ENCODE measurements at regions not wholly inside any gene's neighbourhood (a gene's known extent, or its start where the extent isn't known, plus 50 kb on each side); places are given as distances from the start of the nearest gene placed in this dataset.

DNA sequence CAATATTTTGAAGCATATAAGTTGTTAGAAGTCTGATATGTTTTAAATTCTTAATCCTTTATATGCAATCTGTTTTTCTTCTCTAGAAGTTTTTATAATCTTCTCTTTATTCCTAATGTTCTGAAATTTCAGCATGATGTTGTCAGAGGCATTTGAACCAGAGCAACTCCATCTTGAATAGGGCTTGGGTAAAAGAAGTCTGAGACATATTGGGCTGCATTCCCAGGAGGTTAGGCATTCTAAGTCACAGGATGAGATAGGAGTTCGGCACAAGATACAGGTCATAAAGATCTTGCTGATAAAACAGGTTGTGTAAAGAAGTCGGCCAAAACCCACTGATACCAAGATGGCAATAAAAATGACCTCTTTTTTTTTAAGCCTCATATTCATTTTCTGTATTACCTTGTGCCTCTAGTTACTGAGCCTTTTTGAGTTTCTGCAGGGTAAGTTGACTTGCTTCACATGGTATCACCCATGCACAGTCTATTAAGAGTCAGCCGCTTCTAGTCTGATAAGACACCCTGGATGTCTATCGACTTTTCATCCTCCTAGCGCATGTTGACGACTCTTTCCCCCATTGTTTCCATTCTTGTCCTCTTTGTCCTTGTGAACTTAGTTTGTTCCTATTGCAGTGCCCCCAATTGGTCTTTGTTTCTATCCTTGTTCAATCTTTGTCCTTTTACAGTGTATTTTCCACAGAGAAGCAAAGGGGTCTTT is 80.8 kb upstream of the RNU6-1 start:
- peaks cover 5% of the 10 kb centered on the region for H3K36me3 Mint-ChIP-seq (ENCODE audit: low read depth)
- H3K4me1 Mint-ChIP-seq, result peaks cover 7% of the 10 kb centered on the region

More for the DNA sequence above, 80.8 kb upstream of the RNU6-1 start:
- H3K9me3 Mint-ChIP-seq, result peaks cover 18% of the 10 kb centered on the region
- ATAC-seq (no peak), DNase-seq (ENCODE audit: low spot score) (no peak)
- Histone ChIP-seq H3F3A (replicated peaks; ENCODE audit: low read depth) (no peaks in the 10 kb centered on the region), H3K4me2 (no peak overlapping the region), H3K79me2 (replicated peaks; ENCODE audit: insufficient read depth) (no peaks in the 10 kb centered on the region), H3K9me2 (ENCODE audit: insufficient read depth) (0 out of 2 replicates have a peak, but pooled peaks cover 5% of the 10 kb centered on the region), H3K27me3 (ENCODE audit: insufficient read depth) (no peaks in the 10 kb centered on the region), H3K4me3 (no peak overlapping the region), H3K27ac (ENCODE audit: low read depth) (no peak overlapping the region), H3K36me3 (ENCODE audit: insufficient read depth) (peaks cover 3% of the 10 kb centered on the region; the same call in 1 of the 2 replicates), H2AFZ (no peak overlapping the region), H4K20me1 (replicated peaks; ENCODE audit: insufficient read depth) (no peaks in the 10 kb centered on the region), H3K4me1 (ENCODE audit: insufficient read depth) (peaks cover 13% of the 10 kb centered on the region)
- H3K4me3 Mint-ChIP-seq, result no peak overlapping the region
- no peak for TF ChIP-seq EZH2phosphoT487 (IDR thresholded peaks at IDR 0.05; ENCODE audit: unreplicated experiment)
- TF ChIP-seq, protein P1, sequence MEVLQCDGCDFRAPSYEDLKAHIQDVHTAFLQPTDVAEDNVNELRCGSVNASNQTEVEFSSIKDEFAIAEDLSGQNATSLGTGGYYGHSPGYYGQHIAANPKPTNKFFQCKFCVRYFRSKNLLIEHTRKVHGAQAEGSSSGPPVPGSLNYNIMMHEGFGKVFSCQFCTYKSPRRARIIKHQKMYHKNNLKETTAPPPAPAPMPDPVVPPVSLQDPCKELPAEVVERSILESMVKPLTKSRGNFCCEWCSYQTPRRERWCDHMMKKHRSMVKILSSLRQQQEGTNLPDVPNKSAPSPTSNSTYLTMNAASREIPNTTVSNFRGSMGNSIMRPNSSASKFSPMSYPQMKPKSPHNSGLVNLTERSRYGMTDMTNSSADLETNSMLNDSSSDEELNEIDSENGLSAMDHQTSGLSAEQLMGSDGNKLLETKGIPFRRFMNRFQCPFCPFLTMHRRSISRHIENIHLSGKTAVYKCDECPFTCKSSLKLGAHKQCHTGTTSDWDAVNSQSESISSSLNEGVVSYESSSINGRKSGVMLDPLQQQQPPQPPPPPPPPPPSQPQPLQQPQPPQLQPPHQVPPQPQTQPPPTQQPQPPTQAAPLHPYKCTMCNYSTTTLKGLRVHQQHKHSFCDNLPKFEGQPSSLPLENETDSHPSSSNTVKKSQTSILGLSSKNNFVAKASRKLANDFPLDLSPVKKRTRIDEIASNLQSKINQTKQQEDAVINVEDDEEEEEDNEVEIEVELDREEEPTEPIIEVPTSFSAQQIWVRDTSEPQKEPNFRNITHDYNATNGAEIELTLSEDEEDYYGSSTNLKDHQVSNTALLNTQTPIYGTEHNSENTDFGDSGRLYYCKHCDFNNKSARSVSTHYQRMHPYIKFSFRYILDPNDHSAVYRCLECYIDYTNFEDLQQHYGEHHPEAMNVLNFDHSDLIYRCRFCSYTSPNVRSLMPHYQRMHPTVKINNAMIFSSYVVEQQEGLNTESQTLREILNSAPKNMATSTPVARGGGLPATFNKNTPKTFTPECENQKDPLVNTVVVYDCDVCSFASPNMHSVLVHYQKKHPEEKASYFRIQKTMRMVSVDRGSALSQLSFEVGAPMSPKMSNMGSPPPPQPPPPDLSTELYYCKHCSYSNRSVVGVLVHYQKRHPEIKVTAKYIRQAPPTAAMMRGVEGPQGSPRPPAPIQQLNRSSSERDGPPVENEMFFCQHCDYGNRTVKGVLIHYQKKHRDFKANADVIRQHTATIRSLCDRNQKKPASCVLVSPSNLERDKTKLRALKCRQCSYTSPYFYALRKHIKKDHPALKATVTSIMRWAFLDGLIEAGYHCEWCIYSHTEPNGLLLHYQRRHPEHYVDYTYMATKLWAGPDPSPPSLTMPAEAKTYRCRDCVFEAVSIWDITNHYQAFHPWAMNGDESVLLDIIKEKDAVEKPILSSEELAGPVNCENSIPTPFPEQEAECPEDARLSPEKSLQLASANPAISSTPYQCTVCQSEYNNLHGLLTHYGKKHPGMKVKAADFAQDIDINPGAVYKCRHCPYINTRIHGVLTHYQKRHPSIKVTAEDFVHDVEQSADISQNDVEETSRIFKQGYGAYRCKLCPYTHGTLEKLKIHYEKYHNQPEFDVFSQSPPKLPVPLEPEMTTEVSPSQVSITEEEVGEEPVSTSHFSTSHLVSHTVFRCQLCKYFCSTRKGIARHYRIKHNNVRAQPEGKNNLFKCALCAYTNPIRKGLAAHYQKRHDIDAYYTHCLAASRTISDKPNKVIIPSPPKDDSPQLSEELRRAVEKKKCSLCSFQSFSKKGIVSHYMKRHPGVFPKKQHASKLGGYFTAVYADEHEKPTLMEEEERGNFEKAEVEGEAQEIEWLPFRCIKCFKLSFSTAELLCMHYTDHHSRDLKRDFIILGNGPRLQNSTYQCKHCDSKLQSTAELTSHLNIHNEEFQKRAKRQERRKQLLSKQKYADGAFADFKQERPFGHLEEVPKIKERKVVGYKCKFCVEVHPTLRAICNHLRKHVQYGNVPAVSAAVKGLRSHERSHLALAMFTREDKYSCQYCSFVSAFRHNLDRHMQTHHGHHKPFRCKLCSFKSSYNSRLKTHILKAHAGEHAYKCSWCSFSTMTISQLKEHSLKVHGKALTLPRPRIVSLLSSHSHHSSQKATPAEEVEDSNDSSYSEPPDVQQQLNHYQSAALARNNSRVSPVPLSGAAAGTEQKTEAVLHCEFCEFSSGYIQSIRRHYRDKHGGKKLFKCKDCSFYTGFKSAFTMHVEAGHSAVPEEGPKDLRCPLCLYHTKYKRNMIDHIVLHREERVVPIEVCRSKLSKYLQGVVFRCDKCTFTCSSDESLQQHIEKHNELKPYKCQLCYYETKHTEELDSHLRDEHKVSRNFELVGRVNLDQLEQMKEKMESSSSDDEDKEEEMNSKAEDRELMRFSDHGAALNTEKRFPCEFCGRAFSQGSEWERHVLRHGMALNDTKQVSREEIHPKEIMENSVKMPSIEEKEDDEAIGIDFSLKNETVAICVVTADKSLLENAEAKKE (CRISPR knock-in tag; IDR thresholded peaks at IDR 0.05), result no peak
- TF ChIP-seq EZH2 (IDR thresholded peaks at IDR 0.05; ENCODE audit: low read depth, unreplicated experiment), result no peak
- TF ChIP-seq, protein P2, sequence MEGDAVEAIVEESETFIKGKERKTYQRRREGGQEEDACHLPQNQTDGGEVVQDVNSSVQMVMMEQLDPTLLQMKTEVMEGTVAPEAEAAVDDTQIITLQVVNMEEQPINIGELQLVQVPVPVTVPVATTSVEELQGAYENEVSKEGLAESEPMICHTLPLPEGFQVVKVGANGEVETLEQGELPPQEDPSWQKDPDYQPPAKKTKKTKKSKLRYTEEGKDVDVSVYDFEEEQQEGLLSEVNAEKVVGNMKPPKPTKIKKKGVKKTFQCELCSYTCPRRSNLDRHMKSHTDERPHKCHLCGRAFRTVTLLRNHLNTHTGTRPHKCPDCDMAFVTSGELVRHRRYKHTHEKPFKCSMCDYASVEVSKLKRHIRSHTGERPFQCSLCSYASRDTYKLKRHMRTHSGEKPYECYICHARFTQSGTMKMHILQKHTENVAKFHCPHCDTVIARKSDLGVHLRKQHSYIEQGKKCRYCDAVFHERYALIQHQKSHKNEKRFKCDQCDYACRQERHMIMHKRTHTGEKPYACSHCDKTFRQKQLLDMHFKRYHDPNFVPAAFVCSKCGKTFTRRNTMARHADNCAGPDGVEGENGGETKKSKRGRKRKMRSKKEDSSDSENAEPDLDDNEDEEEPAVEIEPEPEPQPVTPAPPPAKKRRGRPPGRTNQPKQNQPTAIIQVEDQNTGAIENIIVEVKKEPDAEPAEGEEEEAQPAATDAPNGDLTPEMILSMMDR (conservative IDR thresholded peaks at IDR 0.05; ENCODE audit: low read depth in 2 of 2), result no peak
- TF ChIP-seq ZNF114 (CRISPR knock-in tag; IDR thresholded peaks at IDR 0.05), result no peak
- TF ChIP-seq CREB1 (CRISPR knock-in tag; IDR thresholded peaks at IDR 0.05; ENCODE audit: low read depth), result no peak
- TF ChIP-seq JUNB (IDR thresholded peaks at IDR 0.05; ENCODE audit: unreplicated experiment), result no peak
- no peak for TF ChIP-seq ZNF331 (CRISPR knock-in tag; IDR thresholded peaks at IDR 0.05; ENCODE audit: low read depth)
- TF ChIP-seq, protein P3, sequence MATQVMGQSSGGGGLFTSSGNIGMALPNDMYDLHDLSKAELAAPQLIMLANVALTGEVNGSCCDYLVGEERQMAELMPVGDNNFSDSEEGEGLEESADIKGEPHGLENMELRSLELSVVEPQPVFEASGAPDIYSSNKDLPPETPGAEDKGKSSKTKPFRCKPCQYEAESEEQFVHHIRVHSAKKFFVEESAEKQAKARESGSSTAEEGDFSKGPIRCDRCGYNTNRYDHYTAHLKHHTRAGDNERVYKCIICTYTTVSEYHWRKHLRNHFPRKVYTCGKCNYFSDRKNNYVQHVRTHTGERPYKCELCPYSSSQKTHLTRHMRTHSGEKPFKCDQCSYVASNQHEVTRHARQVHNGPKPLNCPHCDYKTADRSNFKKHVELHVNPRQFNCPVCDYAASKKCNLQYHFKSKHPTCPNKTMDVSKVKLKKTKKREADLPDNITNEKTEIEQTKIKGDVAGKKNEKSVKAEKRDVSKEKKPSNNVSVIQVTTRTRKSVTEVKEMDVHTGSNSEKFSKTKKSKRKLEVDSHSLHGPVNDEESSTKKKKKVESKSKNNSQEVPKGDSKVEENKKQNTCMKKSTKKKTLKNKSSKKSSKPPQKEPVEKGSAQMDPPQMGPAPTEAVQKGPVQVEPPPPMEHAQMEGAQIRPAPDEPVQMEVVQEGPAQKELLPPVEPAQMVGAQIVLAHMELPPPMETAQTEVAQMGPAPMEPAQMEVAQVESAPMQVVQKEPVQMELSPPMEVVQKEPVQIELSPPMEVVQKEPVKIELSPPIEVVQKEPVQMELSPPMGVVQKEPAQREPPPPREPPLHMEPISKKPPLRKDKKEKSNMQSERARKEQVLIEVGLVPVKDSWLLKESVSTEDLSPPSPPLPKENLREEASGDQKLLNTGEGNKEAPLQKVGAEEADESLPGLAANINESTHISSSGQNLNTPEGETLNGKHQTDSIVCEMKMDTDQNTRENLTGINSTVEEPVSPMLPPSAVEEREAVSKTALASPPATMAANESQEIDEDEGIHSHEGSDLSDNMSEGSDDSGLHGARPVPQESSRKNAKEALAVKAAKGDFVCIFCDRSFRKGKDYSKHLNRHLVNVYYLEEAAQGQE (IDR thresholded peaks at IDR 0.05; ENCODE audit: unreplicated experiment), result no peak
- no peak for TF ChIP-seq NANOG (IDR thresholded peaks at IDR 0.05; ENCODE audit: borderline replicate concordance)
- TF ChIP-seq STAT1 (IDR thresholded peaks at IDR 0.05; ENCODE audit: unreplicated experiment), result no peak
- TF ChIP-seq, protein P4, sequence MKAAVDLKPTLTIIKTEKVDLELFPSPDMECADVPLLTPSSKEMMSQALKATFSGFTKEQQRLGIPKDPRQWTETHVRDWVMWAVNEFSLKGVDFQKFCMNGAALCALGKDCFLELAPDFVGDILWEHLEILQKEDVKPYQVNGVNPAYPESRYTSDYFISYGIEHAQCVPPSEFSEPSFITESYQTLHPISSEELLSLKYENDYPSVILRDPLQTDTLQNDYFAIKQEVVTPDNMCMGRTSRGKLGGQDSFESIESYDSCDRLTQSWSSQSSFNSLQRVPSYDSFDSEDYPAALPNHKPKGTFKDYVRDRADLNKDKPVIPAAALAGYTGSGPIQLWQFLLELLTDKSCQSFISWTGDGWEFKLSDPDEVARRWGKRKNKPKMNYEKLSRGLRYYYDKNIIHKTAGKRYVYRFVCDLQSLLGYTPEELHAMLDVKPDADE (IDR thresholded peaks at IDR 0.05), result no peak
- no peak for TF ChIP-seq POLR2AphosphoS5 (IDR thresholded peaks at IDR 0.05; ENCODE audit: low read depth)
- no peak overlapping the region for H3K27ac Mint-ChIP-seq
- peaks cover 5% of the 10 kb centered on the region for H3K27me3 Mint-ChIP-seq (ENCODE audit: insufficient read depth, low read depth, poor library complexity)
